Activated naive CD4-positive, alpha-beta T cell treated with anti-CD3 and anti-CD28 coated beads, Interleukin-2, amount 50 U/mL, for 72 hours (primary cell): ENCODE measurements at regions not wholly inside any gene's neighbourhood (a gene's known extent, or its start where the extent isn't known, plus 50 kb on each side); places are given as distances from the start of the nearest gene placed in this dataset.
"Not testable (repeated sequence)": the region's sequence is repeated elsewhere in the genome, so short reads cannot be mapped to it uniquely, and the experiment has no call there.

Experiments
- ATAC-seq, 2 donors: fragments of 150-1000 bp; cut with Tn5 transposase; 2 replicates each; pipeline ENCODE4 v1.10.0; 2021; ENCODE audit warnings: mild to moderate bottlenecking in 2 of 2, moderate library complexity in 2 of 2
- DNase-seq, 2 donors: peaks; one replicate each; pipeline ENCODE4 v3.0.0; 2021 to 2022; ENCODE audit warnings: low spot score in 2 of 2
- H3K27ac Mint-ChIP-seq, 2 donors: one replicate each; pipeline ENCODE4 v1.8.0; 2022; ENCODE audit warnings: mild to moderate bottlenecking in 2 of 2, mixed read lengths in 2 of 2
- H3K36me3 Mint-ChIP-seq, 2 donors: one replicate each; pipeline ENCODE4 v1.8.0; 2022; ENCODE audit warnings: mixed read lengths in 2 of 2
- H3K9me3 Mint-ChIP-seq, 2 donors: one replicate each; pipeline ENCODE4 v1.8.0; 2022; ENCODE audit warnings: mixed read lengths in 2 of 2

DNA sequence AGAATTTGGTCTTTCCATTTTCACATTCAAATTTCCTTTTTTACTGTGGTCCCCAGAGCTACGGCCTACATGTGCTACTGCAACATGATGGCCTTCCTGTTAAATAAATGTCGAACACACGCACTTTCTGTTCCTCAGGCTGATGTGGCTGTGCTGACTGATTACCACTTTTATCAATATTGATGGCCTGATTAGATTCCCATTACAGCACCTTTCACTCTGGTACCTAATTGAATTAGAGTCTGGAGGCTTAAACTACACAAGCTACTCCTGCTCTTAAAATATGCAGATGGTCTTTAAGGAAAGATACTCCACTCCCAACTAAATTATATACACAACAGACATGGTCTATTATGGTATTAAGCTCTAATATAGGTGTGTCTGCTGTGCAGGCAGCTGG, 301.6 kb downstream of the FRK start:
- DNase-seq (no peak), ATAC-seq (no peak)
- H3K9me3 Mint-ChIP-seq = peaks cover 0 to 11% of the 10 kb centered on the region in 2 donors
- no peak overlapping the region for H3K27ac Mint-ChIP-seq
- H3K36me3 Mint-ChIP-seq = no peaks in the 10 kb centered on the region

- no peak for DNase-seq
- Mint-ChIP-seq H3K36me3 (no peaks in the 10 kb centered on the region), H3K9me3 (peaks cover 4% of the 10 kb centered on the region in 2 donors), H3K27ac (no peak overlapping the region)
- ATAC-seq = no peak
Measured at GRCh38 chr6:115753446-115753845, 307.2 kb downstream of the FRK start.

DNA sequence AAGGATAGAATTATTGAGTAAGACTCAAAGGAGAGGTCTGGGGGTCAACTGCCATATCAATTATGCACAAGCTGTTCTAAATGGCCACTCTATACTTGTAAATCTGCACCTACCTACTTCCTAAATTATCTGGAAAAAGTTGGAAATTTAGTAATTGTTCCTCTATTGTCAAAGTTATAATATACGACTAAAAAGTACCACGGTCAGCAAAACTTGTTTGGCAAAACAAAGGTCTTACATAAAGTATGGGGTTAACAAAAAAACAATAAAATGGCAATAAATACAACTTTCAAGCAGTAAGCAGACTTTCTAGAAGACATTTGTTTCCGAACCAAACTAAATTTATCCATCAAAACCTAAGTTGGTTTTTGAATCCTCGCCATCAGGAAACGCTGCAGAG, 309.7 kb downstream of the FRK start:
- H3K9me3 Mint-ChIP-seq = peaks cover 3 to 4% of the 10 kb centered on the region in 2 donors
- no peak overlapping the region for H3K27ac Mint-ChIP-seq
- no peaks in the 10 kb centered on the region for H3K36me3 Mint-ChIP-seq
- DNase-seq (no peak), ATAC-seq (no peak)

GRCh38 chr6:115750292-115750691, 310.4 kb downstream of the FRK start:
- Mint-ChIP-seq H3K9me3 (peaks cover 4 to 7% of the 10 kb centered on the region in 2 donors), H3K27ac (no peak overlapping the region), H3K36me3 (no peaks in the 10 kb centered on the region)
- DNase-seq (no peak), ATAC-seq (no peak)

- ATAC-seq (no peak), DNase-seq (no peak)
- Mint-ChIP-seq H3K9me3 (peaks cover 4 to 20% of the 10 kb centered on the region in 2 donors), H3K36me3 (peaks cover 0 to 10% of the 10 kb centered on the region in 2 donors), H3K27ac (no peak overlapping the region)
Measured at GRCh38 chr6:115747719-115748118, 313.0 kb downstream of the FRK start.

- peaks cover 0 to 10% of the 10 kb centered on the region in 2 donors for H3K36me3 Mint-ChIP-seq
- not testable (repeated sequence) for H3K27ac Mint-ChIP-seq
- peaks cover 8 to 28% of the 10 kb centered on the region in 2 donors for H3K9me3 Mint-ChIP-seq
Measured at GRCh38 chr6:115746583-115746982, 314.1 kb downstream of the FRK start.

GRCh38 chr6:115740907-115741306, 319.8 kb downstream of the FRK start:
- ATAC-seq (no peak), DNase-seq (no peak)
- Mint-ChIP-seq H3K9me3 (peaks cover 13 to 26% of the 10 kb centered on the region in 2 donors), H3K36me3 (peaks cover 0 to 10% of the 10 kb centered on the region in 2 donors), H3K27ac (no peak overlapping the region)

More at GRCh38 chr6:115746583-115746982, 314.1 kb downstream of the FRK start:
- not testable (repeated sequence) for ATAC-seq, DNase-seq

DNA sequence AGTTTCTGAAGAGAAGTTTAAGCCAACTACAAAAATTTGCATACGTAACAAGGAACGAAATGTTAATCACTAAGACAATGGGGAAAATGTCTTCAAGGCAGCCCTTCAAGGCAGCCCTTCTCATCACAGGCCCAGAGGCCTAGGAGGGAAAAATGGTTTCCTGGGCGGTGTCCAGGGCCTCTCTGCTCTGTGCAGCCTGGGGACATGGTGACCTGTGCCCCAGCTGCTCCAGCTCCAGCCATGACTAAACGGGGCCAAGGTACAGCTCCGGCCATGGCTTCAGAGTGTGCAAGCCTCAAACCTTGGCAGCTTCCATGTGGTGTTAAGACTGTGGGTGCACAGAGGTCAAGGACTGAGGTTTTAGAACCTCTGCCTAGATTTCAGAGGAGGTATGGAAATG, 325.1 kb downstream of the FRK start:
- ATAC-seq = no peak
- Mint-ChIP-seq H3K9me3 (peaks cover 0 to 15% of the 10 kb centered on the region in 2 donors), H3K36me3 (no peaks in the 10 kb centered on the region)

DNA sequence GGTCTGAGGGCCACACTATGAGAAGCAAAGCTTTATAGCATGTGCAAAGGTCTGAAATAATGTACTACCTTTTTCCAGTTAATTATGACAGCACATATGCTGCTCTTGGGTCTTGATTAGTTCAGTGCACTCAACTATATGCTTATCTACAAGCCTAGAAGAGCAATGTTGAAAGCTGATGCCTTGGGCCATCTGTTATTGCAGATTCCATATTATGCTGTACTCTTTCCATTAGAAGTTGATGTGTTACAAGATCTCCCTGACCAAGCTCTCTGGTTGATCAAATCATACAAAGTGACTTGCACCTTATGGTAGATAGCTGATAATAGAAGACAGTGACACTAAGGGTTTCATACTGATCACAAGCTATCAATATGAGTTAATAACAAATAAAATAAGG, 327.3 kb downstream of the FRK start:
- DNase-seq = no peak
- ATAC-seq = no peak
- Mint-ChIP-seq H3K9me3 (peaks cover 4 to 15% of the 10 kb centered on the region in 2 donors), H3K36me3 (no peaks in the 10 kb centered on the region), H3K27ac (no peak overlapping the region)

More for the DNA sequence above, 325.1 kb downstream of the FRK start:
- no peak overlapping the region for H3K27ac Mint-ChIP-seq
- no peak for DNase-seq

GRCh38 chr6:115729036-115729435, 331.7 kb downstream of the FRK start:
- no peak for ATAC-seq
- peaks cover 8 to 20% of the 10 kb centered on the region in 2 donors for H3K9me3 Mint-ChIP-seq

DNA sequence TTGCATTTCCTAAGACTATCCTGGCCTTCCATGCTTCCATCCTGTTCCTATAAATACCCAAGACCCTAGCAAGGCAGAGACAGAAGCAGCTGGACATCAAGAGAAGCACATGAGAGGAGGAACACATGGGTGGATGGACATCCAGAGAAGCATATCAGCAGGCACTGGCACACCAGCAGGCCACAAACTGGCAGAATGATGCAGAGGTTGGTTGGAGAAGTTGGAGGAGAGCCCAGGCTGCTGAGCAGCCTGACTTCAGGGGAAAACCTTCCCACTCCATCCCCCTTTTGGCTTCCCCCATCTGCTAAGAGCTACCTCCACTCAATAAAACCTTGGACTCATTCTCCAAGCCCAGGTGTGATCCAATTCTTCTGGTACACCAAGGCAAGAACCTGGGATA, 332.5 kb downstream of the FRK start:
- DNase-seq (no peak), ATAC-seq (no peak)
- Mint-ChIP-seq H3K9me3 (peaks cover 8 to 25% of the 10 kb centered on the region in 2 donors), H3K36me3 (peaks cover 0 to 5% of the 10 kb centered on the region in 2 donors), H3K27ac (no peak overlapping the region)

More at GRCh38 chr6:115729036-115729435, 331.7 kb downstream of the FRK start:
- no peak overlapping the region for H3K27ac Mint-ChIP-seq
- DNase-seq = no peak
- H3K36me3 Mint-ChIP-seq = peaks cover 0 to 5% of the 10 kb centered on the region in 2 donors

DNA sequence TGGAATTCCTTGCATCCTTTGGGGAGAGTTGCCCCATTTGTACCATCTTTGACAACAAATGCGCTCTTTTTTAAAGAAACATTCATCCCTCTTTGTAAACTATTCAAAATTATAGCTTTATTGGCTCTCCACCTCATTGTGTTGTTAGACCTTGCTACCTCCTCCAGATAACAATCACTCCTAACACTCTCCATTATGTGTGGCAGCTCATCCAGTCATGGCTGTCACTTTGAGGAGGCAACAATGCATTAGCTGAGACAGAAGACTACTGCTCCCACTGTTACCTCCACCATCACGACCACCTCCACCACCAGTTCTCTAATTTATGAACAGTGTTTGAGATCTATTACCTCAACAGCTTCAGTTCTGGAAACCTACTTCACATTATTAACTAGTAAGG, 339.1 kb downstream of the FRK start:
- Mint-ChIP-seq H3K27ac (no peak overlapping the region), H3K36me3 (no peaks in the 10 kb centered on the region), H3K9me3 (peaks cover 8 to 22% of the 10 kb centered on the region in 2 donors)
- ATAC-seq (no peak), DNase-seq (no peak)

DNA sequence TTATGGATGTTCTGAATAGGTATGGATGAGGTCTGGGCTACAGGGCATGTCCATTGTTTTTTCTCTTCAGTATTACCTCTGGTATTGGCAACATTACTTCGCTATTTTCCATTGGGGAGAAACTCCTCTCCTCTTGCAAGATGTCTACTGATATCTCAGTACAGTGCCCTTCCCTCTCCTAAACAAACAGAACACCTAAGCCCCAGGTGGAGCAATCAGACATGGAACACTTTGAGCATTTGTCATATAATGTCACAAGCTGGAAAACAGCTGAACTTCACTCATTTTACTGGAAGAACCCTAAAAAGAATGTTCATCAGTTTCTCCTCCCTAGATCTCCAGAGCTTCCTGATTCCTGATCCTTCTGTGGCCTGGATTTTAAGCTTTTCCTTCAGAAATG, 339.8 kb downstream of the FRK start:
- no peak overlapping the region for H3K27ac Mint-ChIP-seq
- no peak for ATAC-seq
- H3K9me3 Mint-ChIP-seq = peaks cover 8 to 22% of the 10 kb centered on the region in 2 donors
- no peak for DNase-seq
- no peaks in the 10 kb centered on the region for H3K36me3 Mint-ChIP-seq

DNA sequence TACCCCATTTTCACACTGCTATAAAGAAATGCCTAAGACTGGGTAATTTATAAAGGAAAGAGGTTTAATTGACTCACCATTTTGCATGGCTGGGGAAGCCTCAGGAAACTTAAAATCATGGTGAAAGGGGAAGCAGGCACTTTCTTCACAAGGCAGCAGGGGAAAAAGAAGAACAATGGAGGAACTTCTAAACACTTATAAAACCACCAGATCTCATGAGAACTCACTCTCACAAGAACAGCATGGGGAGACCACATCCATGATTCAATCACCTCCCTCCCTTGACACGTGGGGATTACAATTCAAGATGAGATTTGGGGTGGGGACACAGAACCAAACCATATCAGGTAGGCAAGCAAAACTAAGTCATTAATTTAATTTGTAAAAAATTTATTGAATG, 343.2 kb downstream of the FRK start:
- DNase-seq (no peak), ATAC-seq (no peak)
- Mint-ChIP-seq H3K36me3 (no peaks in the 10 kb centered on the region), H3K9me3 (peaks cover 5 to 7% of the 10 kb centered on the region in 2 donors), H3K27ac (no peak overlapping the region)

DNA sequence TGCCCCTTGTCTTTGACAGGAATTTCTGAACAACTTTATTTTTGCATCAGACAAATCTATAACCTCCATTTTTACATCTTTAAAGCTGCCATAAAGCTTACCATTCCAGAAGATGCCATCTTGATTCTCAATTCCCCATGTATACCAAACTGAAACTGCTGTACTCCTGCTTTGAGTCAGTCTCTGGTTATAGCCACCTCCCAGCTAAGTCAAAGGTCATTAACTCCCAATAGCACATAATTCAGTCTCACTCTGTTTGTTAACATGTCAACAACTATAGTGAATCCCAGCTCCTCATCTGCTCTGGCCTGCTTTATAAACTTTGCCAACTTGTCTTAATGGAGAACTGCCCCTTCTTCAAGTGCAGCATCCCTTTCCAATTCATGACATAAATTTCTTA, 343.6 kb downstream of the FRK start:
- no peak overlapping the region for H3K27ac Mint-ChIP-seq
- no peak for DNase-seq
- no peaks in the 10 kb centered on the region for H3K36me3 Mint-ChIP-seq
- ATAC-seq = no peak
- H3K9me3 Mint-ChIP-seq = peaks cover 5 to 7% of the 10 kb centered on the region in 2 donors

DNA sequence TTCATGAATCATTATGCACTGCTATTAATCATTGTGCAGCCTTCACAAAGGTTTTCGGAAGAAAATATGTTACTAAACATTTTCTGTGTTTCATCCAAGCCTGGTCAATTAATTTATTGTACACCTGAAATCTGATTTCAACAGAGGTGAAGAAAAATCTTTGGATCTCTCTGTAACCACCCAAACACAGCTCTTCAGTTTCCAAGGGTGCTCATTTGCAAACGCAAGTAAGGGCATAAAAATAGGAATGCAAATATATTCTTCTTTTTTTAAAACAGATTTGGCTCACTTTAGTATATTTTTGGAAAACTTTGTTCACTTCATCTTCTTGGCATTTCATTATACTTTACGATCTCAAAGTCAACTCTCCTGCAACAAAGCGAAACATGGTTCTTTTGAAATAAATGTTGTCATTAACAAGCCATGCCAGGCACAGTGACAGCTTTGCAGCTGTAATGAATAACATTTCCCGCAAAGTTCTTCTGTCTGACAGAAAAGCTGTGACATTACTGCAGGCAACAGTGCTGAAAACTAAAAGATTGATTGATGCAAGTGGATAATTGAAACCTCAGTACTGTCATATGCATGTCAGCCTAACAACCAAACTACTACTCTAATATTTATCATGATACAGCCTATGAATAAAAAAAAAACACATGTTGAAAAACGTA, 348.3 kb downstream of the FRK start:
- Mint-ChIP-seq H3K27ac (no peak overlapping the region), H3K36me3 (no peaks in the 10 kb centered on the region), H3K9me3 (peaks cover 2 to 5% of the 10 kb centered on the region in 2 donors)
- DNase-seq (no peak), ATAC-seq (no peak)

- DNase-seq (no peak), ATAC-seq (no peak)
- H3K36me3 Mint-ChIP-seq = no peaks in the 10 kb centered on the region
- peaks cover 0 to 3% of the 10 kb centered on the region in 2 donors for H3K9me3 Mint-ChIP-seq
- H3K27ac Mint-ChIP-seq = no peak overlapping the region
Measured at GRCh38 chr6:115708850-115709249, 351.8 kb downstream of the FRK start.

GRCh38 chr6:115706981-115707380, 353.7 kb downstream of the FRK start:
- Mint-ChIP-seq H3K9me3 (peaks cover 8 to 10% of the 10 kb centered on the region in 2 donors), H3K36me3 (peaks cover 0 to 7% of the 10 kb centered on the region in 2 donors), H3K27ac (no peak overlapping the region)
- no peak for DNase-seq
- ATAC-seq = no peak
